NT2/D1 (cell line): ENCODE measurements at regions not wholly inside any gene's neighbourhood (a gene's known extent, or its start where the extent isn't known, plus 50 kb on each side); places are given as distances from the start of the nearest gene placed in this dataset.

Experiments used
- YY1 ChIP-seq: IDR thresholded peaks from 2 replicates; pipeline ENCODE4 v1.6.1; 2011; ENCODE audit not compliant: insufficient read length, insufficient read depth
- ZNF274 ChIP-seq: IDR thresholded peaks from 2 replicates; pipeline ENCODE4 v1.6.1; 2011; ENCODE audit warnings: mild to moderate bottlenecking, low read depth, low read length

DNA sequence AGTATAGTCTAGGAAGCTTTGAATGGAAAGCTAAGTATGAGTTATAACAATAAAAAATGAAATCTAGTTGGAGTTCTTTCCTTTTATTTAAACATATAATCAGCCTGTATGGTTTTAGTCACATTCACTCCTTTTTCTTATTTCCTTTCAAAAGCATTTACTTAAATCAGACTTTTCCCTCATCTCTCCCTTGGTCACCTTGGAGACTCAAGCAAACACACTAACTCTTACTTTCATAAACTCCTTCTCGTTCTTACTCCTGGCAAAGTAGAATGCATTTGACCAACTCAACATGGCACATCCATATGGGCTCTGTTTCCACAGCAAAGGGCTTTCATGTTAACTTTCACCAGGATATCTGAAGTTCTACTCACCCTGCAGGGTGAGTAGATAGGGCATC is 400.0 kb downstream of the LMO7 start:
- no peak for TF ChIP-seq YY1
- no peak for TF ChIP-seq ZNF274
